ENCODE measurements at regions not wholly inside any gene's neighbourhood (a gene's known extent, or its start where the extent isn't known, plus 50 kb on each side); places are given as distances from the start of the nearest gene placed in this dataset.

- no peak for DNase-seq
Observed at GRCh38 chr13:73879346-73880015, 254.7 kb downstream of the KLF12 start.

- no peak for DNase-seq
Observed at GRCh38 chr13:73877399-73877798, 256.8 kb downstream of the KLF12 start.

GRCh38 chr13:73876323-73876722 lies 257.9 kb downstream of the KLF12 start:
- DNase-seq, result no peak

GRCh38 chr13:73873940-73874830 lies 260.0 kb downstream of the KLF12 start:
- DNase-seq, result no peak

GRCh38 chr13:73872397-73872796 lies 261.8 kb downstream of the KLF12 start:
- no peak for DNase-seq

GRCh38 chr13:73870970-73871935 lies 263.0 kb downstream of the KLF12 start:
- DNase-seq, result no peak

- DNase-seq, result no peak
Observed at GRCh38 chr13:73870036-73870741, 264.0 kb downstream of the KLF12 start.

- no peak for DNase-seq
Observed at GRCh38 chr13:73865027-73865426, 269.2 kb downstream of the KLF12 start.

GRCh38 chr13:73861136-73861535 lies 273.1 kb downstream of the KLF12 start:
- DNase-seq, result no peak

GRCh38 chr13:73860501-73860900 lies 273.7 kb downstream of the KLF12 start:
- DNase-seq, result no peak

- peak in 1 of 5 donors; percentile 21 for DNase-seq
Observed at GRCh38 chr13:73859841-73860240, 274.4 kb downstream of the KLF12 start.

- DNase-seq, result no peak
Observed at GRCh38 chr13:73857106-73857505, 277.1 kb downstream of the KLF12 start.

- DNase-seq, result no peak
Observed at GRCh38 chr13:73851104-73851503, 283.1 kb downstream of the KLF12 start.

- no peak for DNase-seq
Observed at GRCh38 chr13:73850104-73850873, 283.9 kb downstream of the KLF12 start.

GRCh38 chr13:73849292-73849691 lies 284.9 kb downstream of the KLF12 start:
- no peak for DNase-seq

- no peak for DNase-seq
Observed at GRCh38 chr13:73844986-73845385, 289.2 kb downstream of the KLF12 start.

- no peak for DNase-seq
Observed at GRCh38 chr13:73842626-73843025, 291.6 kb downstream of the KLF12 start.

GRCh38 chr13:73842184-73842583 lies 292.0 kb downstream of the KLF12 start:
- no peak for DNase-seq

- DNase-seq, result no peak
Observed at GRCh38 chr13:73837147-73837546, 297.1 kb downstream of the KLF12 start.

- DNase-seq, result peak in 1 of 5 donors; percentile 34
Observed at GRCh38 chr13:73835138-73835721, 299.0 kb downstream of the KLF12 start.
